ENCODE measurements at regions not wholly inside any gene's neighbourhood (a gene's known extent, or its start where the extent isn't known, plus 50 kb on each side); places are given as distances from the start of the nearest gene placed in this dataset.

GRCh38 chr16:62224646-62225209 is 188.5 kb upstream of the CDH8 start:
- no peak for DNase-seq

GRCh38 chr16:62216837-62217236 is 180.6 kb upstream of the CDH8 start:
- no peak for DNase-seq

DNA sequence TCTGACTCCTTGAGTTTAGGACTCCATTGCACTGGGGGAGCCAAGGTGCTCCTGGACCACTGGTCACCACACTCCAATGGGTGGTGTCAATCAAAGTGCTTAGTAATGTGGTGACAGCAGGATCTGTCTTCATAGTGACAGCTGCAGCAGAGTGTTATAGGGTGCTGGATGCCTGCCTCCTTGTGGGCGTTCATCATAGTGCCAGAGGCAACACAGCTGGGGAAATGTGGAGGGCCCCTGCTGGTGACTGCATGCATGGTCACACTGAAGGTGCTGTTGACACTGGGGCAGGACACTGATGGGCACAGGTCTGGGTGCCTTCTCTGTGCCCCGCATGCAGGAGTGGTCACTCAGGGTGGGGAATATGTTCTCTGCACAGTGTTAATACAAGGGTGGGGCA is 177.5 kb upstream of the CDH8 start:
- DNase-seq, result no peak

GRCh38 chr16:62208934-62209333 is 172.7 kb upstream of the CDH8 start:
- no peak for DNase-seq

- DNase-seq, result no peak
Measured at GRCh38 chr16:62205459-62205858, 169.2 kb upstream of the CDH8 start.

GRCh38 chr16:62201911-62202310 is 165.7 kb upstream of the CDH8 start:
- DNase-seq, result no peak

GRCh38 chr16:62194828-62195227 is 158.6 kb upstream of the CDH8 start:
- no peak for DNase-seq

- DNase-seq, result peak; percentile 1
Measured at GRCh38 chr16:62190426-62190825, 154.2 kb upstream of the CDH8 start.

DNA sequence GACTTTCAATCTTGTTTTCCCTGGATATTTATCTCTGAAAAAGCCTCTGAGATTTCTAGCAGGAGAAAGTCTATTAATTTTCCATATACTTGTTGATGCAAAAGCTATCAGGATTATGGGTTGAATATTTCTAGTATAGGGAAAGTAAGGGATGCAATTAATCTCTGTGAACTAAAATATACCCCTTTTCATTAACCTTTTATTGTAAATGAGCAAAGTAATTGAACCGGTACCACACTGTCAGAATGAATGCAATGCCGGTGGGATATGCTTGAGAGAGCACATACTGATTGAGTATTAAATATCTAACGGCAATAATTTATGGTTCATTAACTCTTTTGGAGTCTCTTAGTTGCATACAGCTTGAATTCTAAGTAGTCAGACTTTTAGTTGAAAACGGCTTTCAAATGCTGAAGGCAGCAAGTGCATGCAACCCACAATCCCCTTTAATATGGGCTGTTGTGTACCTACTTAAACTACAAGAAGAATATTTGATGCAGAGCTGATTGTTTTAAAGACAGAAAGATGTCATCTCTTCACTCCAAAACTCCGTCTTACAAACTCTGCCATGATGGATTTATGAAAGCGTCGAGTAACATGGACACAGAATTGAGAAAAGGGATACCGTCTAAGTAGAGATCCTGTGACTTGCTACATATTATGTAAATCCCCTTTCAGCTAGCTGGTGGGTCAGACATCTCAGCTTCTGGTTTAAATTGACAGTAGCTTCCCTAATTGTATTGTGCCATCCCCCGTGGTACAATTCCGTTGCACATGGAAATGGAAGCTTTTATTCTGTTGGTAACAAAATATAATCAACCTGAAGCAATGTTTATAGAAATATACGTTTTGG is 141.3 kb upstream of the CDH8 start:
- no peak for DNase-seq

DNA sequence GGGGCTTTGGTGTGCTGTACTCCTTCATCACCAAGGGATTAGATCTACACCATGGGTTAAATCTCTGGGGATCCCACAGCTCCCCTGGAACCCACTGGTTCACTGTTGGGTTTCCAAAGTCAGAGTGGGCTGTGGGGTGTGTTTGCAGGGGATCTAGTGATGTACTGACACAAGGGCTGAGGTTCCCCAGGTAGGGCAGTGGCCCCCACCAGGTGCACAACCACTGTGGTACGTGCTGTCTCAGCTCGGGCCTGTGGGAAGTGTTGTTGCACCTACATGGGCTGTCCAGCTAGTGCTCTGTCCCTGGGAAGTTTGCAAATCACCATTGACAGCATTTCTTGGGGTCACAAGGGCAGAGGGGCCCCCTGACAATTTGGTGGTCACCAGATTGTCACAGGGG is 134.4 kb upstream of the CDH8 start:
- no peak for DNase-seq

DNA sequence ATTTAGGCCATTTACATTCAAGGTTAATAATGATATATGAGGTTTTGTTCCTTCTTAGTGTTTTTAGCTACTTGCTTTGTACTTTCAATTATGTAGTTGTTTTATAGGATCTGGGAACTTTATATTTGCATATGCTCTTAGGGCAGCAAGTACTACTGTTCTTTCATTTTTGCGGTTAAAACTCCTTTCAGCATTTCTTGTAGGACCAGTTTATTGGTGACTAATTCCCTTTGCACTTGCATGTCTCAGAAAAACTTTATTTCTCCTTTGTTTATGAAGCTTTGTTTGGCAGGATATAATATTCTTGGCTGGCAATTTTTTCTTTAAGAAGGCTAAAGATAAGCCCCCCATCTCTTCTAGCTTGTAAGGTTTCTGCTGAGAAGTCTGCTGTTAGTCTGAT is 131.3 kb upstream of the CDH8 start:
- no peak for DNase-seq

- no peak for DNase-seq
Measured at GRCh38 chr16:62157544-62157943, 121.3 kb upstream of the CDH8 start.

DNA sequence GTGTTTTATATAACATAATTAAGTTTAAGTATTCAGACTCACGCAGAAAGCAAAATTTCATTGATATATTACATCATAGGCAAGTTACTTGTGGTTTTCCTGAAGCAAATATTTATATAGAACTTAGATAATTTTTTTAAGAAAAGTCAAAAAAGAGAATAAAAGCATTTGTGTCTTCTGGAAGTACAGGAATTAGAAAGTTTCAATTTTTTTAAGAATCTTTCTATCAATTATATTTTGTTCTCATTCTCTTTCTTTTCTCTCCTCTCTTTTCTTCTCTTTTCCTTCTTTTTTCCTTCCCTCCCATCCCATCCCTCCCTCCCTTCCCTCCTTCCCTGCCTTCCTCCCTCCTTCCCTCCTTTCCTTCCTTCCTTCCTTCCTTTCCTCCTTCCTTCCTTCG is 120.7 kb upstream of the CDH8 start:
- no peak for DNase-seq

GRCh38 chr16:62149631-62150030 is 113.4 kb upstream of the CDH8 start:
- DNase-seq, result no peak

DNA sequence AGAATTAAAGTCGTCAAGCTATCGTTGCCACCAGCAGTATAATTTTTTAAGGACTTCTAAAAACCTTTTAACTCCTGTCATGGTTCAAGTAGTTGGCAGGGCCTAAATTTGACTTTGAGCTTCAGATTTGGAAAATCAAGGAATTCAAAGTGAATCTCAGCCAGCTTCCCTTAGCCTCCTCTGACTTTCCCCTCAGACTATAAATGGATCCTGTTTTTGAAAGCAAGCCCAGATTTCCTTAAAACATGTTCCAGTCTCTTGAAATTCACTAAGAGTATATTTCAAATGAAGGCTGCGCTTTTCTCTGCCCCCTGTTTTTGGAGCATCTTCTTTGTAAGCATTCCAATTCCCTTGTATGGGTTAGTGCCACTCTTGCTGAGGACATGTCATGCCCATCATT is 101.8 kb upstream of the CDH8 start:
- no peak for DNase-seq

DNA sequence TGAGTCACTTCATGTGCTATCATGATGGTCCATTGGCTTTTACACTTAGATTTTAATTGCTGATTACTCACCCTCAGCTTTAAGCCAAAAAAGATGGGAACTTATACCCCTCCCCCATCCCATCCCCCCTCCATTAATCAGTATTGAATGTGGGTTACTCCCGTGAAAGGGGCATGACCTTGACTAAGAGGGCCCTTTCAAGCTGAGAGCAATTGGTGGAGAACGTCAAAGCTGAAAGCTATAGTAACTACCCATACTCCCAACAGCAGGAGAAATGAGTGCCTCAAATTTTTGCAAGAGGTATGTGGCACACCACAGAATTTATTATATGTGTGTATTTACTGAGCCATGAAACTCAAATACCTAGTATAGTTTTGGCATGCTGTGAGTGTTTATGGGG is 99.7 kb upstream of the CDH8 start:
- no peak for DNase-seq

- no peak for DNase-seq
Measured at GRCh38 chr16:62135446-62135845, 99.2 kb upstream of the CDH8 start.

DNA sequence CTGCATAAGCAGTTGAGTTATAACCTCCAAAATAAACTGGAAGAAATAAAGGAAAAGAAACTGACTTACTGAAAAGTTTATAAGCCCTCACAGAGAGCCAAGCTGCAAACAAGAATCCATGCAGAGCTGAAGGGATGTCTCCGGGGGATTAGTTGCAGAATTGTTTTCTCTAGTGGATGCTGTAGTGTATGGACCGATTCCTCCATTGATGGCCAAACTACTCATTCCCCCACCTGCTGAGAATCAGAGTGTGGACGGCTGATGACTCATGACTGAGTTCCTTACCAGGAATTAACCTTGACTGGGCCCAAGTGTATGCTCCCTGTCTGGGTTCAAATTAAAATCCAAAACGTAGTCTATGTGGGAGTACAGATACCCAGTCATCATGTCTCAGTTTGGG is 93.9 kb upstream of the CDH8 start:
- no peak for DNase-seq

DNA sequence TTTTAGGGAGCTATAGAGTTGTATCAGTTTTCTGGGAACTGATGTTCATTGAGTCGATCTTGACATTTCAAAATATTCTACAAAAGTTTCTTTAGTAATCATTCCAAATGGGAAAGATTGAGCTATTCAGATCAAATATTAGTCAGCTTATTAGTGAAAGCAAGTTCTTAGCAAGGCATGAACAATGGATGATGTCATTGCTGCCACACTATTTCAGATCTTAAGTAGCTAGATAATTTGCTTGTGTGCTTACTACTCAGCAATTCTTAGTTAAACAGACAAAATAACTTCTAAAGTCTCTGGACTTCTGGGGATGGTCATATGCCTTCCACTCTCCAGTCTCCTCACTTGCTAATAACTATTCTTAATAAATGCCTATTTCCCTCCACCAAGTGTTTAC is 69.0 kb upstream of the CDH8 start:
- no peak for DNase-seq

GRCh38 chr16:62102588-62102987 is 66.3 kb upstream of the CDH8 start:
- no peak for DNase-seq

DNA sequence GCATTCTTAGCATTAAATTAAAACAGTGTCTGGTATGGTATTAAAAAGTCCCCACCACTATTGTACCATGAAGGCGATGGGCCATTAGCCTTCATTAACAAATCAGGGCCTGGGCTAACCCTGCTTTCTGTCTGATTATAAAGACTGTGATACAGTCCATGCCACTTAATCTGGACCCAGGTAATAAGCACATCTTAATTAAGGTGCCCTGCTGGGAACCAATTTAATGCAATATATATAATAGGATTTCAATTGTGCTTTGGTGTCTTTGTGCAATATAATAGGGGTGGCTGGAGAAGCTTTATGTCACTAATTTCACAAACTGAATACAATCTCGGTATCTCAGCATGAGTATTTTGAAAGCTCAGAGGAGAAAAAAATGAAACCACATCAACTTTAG is 64.4 kb upstream of the CDH8 start:
- DNase-seq, result no peak

DNA sequence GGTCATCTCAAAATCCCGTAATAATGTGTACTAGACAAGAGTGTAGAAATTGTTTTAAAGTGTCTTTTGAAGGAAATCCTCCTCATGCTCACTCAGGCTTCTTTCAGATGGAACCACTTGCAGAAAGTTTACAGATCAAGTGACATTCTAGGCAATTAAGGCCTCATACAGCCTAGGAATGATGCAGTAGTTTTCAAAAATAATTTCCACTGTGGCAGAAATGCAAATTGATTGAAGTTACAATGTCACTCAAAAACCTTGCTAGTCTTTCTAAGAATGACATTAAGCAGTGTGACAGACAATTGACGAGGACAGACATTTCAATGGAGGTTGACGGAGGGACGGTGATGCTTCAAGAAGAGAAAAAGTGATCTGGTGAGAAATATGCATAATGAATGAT is 53.5 kb upstream of the CDH8 start:
- no peak for DNase-seq

DNA sequence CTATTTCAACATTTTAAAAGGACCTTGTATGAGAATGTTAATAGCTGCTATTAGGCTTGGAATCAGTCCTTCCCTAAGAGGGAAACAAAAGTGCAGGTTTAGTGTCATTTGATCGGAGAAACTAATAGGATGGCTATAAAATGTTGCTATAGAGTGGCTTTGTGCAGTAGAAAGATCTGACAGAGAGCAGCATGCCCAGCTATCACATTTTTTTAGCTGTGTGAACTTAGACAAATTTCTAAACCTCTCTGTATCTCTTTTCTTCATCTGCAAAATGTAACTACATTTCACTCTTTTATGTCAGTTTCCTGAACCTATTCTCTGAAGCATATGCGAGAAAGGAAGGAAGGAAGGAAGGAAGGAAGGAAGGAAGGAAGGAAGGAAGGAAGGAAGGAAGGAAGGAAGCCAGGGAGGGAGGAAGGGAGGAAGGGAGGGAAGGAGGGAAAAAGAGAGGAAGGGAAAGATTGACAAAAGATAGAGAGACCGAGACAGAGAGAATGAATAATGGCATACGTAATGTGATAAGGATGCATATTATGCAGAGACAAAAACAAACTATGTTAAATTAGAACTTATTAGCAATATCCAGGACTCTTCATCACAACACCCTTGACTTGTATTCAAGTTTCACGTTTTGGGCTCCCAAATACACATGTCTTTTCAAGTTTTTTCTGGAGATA is 52.6 kb upstream of the CDH8 start:
- no peak for DNase-seq

All from NCI-H2171 treated with DMSO at 0.1 percent for 48 hours (cell line).